ENCODE measurements at regions not wholly inside any gene's neighbourhood (a gene's known extent, or its start where the extent isn't known, plus 50 kb on each side); places are given as distances from the start of the nearest gene placed in this dataset.

DNA sequence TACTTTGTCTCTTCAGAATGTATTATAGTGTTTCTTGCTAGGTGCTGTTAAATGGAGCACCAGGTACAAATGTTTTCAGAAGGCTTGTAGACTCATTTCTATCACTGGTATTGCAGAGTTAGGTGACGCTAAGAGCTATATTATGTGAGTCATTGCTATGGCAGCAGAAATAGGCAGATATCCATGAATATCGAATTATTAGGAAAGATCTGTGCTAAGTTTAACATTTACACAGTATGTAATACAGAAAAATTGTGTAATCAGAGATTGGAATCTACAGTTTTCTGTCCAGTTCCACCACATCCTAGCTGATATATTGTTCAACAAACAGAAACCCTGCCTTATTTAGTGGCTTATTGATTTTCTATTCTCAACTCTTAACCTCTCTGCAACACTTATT is 1025.5 kb downstream of the STIM2 start:
- no peaks in the 10 kb centered on the region for H3K4me1 Mint-ChIP-seq (ENCODE audit: low read depth, unreplicated experiment)
- no peaks in the 10 kb centered on the region for H3K36me3 Mint-ChIP-seq (ENCODE audit: unreplicated experiment)
- H3K27me3 Mint-ChIP-seq (ENCODE audit: unreplicated experiment), result no peaks in the 10 kb centered on the region
- no peak overlapping the region for H3K27ac Mint-ChIP-seq (ENCODE audit: unreplicated experiment)
- no peak for DNase-seq
- H3K9me3 Mint-ChIP-seq (ENCODE audit: unreplicated experiment), result no peaks in the 10 kb centered on the region
- no peak overlapping the region for H3K4me3 Mint-ChIP-seq (ENCODE audit: unreplicated experiment)
- TF ChIP-seq, protein P1, sequence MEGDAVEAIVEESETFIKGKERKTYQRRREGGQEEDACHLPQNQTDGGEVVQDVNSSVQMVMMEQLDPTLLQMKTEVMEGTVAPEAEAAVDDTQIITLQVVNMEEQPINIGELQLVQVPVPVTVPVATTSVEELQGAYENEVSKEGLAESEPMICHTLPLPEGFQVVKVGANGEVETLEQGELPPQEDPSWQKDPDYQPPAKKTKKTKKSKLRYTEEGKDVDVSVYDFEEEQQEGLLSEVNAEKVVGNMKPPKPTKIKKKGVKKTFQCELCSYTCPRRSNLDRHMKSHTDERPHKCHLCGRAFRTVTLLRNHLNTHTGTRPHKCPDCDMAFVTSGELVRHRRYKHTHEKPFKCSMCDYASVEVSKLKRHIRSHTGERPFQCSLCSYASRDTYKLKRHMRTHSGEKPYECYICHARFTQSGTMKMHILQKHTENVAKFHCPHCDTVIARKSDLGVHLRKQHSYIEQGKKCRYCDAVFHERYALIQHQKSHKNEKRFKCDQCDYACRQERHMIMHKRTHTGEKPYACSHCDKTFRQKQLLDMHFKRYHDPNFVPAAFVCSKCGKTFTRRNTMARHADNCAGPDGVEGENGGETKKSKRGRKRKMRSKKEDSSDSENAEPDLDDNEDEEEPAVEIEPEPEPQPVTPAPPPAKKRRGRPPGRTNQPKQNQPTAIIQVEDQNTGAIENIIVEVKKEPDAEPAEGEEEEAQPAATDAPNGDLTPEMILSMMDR (IDR thresholded peaks at IDR 0.05; ENCODE audit: partially characterized antibody, unreplicated experiment), result no peak

- Mint-ChIP-seq H3K27me3 (ENCODE audit: unreplicated experiment) (no peaks in the 10 kb centered on the region), H3K36me3 (ENCODE audit: unreplicated experiment) (no peaks in the 10 kb centered on the region), H3K4me1 (ENCODE audit: low read depth, unreplicated experiment) (no peaks in the 10 kb centered on the region), H3K27ac (ENCODE audit: unreplicated experiment) (no peak overlapping the region), H3K4me3 (ENCODE audit: unreplicated experiment) (no peak overlapping the region), H3K9me3 (ENCODE audit: unreplicated experiment) (no peaks in the 10 kb centered on the region)
- DNase-seq, result no peak
- TF ChIP-seq, protein P1 (IDR thresholded peaks at IDR 0.05; ENCODE audit: partially characterized antibody, unreplicated experiment), result no peak
These were observed 1027.0 kb downstream of the STIM2 start for GRCh38 chr4:27887646-27888045.

DNA sequence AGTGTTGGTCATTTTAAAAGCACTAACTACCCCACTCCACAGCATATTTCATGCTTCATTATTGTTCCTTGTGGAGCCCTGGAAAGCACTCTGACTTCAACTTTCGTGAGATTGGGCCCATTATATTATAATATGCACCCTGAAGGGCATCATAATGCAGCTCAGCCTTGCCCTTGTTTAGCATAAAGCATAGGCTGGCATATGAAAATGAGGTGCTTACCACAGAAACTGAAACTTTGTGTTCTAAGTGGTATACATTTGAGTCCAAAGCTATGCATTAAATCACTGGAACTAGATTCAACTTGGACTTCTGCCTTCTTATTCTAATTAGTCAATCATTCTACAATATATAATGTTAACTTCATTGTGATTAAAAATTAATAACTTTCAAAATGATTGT is 1027.9 kb downstream of the STIM2 start:
- H3K36me3 Mint-ChIP-seq (ENCODE audit: unreplicated experiment), result no peaks in the 10 kb centered on the region
- TF ChIP-seq, protein P1 (IDR thresholded peaks at IDR 0.05; ENCODE audit: partially characterized antibody, unreplicated experiment), result no peak
- DNase-seq, result no peak
- H3K9me3 Mint-ChIP-seq (ENCODE audit: unreplicated experiment), result no peaks in the 10 kb centered on the region
- H3K27ac Mint-ChIP-seq (ENCODE audit: unreplicated experiment), result no peak overlapping the region
- no peaks in the 10 kb centered on the region for H3K27me3 Mint-ChIP-seq (ENCODE audit: unreplicated experiment)
- H3K4me3 Mint-ChIP-seq (ENCODE audit: unreplicated experiment), result no peak overlapping the region
- no peaks in the 10 kb centered on the region for H3K4me1 Mint-ChIP-seq (ENCODE audit: low read depth, unreplicated experiment)

DNA sequence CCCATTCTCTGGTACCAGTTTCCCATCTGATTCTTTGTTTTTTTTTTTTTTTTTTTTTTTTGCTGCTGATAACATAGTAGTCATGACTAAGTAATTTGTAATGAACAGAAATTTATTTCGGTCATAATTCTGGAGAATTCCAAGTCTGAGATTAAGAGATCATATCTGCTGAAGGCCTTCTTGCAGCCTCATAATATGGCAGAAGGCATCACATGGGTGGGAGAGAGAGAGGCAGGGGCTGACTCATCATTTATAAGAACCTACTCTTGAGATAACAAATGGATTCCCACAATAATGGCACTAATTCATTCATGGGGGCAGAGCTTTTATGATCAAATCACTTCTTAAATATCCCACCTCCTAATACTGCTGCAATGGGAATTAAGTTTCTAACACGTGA is 1034.3 kb downstream of the STIM2 start:
- Mint-ChIP-seq H3K4me3 (ENCODE audit: unreplicated experiment) (no peak overlapping the region), H3K36me3 (ENCODE audit: unreplicated experiment) (no peaks in the 10 kb centered on the region), H3K27ac (ENCODE audit: unreplicated experiment) (no peak overlapping the region), H3K27me3 (ENCODE audit: unreplicated experiment) (no peaks in the 10 kb centered on the region), H3K4me1 (ENCODE audit: low read depth, unreplicated experiment) (no peaks in the 10 kb centered on the region), H3K9me3 (ENCODE audit: unreplicated experiment) (no peaks in the 10 kb centered on the region)
- no peak for DNase-seq
- TF ChIP-seq, protein P1 (IDR thresholded peaks at IDR 0.05; ENCODE audit: partially characterized antibody, unreplicated experiment), result no peak

- H3K4me1 Mint-ChIP-seq (ENCODE audit: low read depth, unreplicated experiment), result no peaks in the 10 kb centered on the region
- H3K27me3 Mint-ChIP-seq (ENCODE audit: unreplicated experiment), result no peaks in the 10 kb centered on the region
- no peaks in the 10 kb centered on the region for H3K9me3 Mint-ChIP-seq (ENCODE audit: unreplicated experiment)
- TF ChIP-seq, protein P1 (IDR thresholded peaks at IDR 0.05; ENCODE audit: partially characterized antibody, unreplicated experiment), result no peak
- no peak overlapping the region for H3K27ac Mint-ChIP-seq (ENCODE audit: unreplicated experiment)
- H3K4me3 Mint-ChIP-seq (ENCODE audit: unreplicated experiment), result no peak overlapping the region
- DNase-seq, result no peak
- no peaks in the 10 kb centered on the region for H3K36me3 Mint-ChIP-seq (ENCODE audit: unreplicated experiment)
These were observed 1047.7 kb downstream of the STIM2 start for GRCh38 chr4:27908356-27908755.

Data from glutamatergic neuron (in vitro differentiated cells).